Esophagus squamous epithelium (tissue), 4 donors: ENCODE measurements at regions not wholly inside any gene's neighbourhood (a gene's known extent, or its start where the extent isn't known, plus 50 kb on each side); places are given as distances from the start of the nearest gene placed in this dataset.

ENCODE experiments used
- CTCF ChIP-seq, 6 experiments: fragments of 450-650 bp in 4 of 6; fragments of 200-600 bp in 2 of 6; sonication (generic) in 2 of 6; IDR thresholded peaks; one replicate each; pipeline ENCODE4 v1.5.1; 2016 to 2019; ENCODE audit warnings: antibody characterized with exemption in 6 of 6, mild to moderate bottlenecking in 4 of 6, moderate library complexity in 4 of 6
- POLR2A ChIP-seq, 4 donors: fragments of 450-650 bp; IDR thresholded peaks; one replicate each; pipeline ENCODE4 v1.6.1; 2017; ENCODE audit warnings: antibody characterized with exemption in 4 of 4, mild to moderate bottlenecking in 4 of 4, moderate library complexity in 3 of 4

GRCh38 chr18:39564716-39565115, 1999.1 kb upstream of the CELF4 start:
- TF ChIP-seq POLR2A (IDR thresholded peaks at IDR 0.05) (no peak), CTCF (IDR thresholded peaks at IDR 0.05) (no peak)
